Breast epithelium (tissue), 3 donors: ENCODE measurements at regions not wholly inside any gene's neighbourhood (a gene's known extent, or its start where the extent isn't known, plus 50 kb on each side); places are given as distances from the start of the nearest gene placed in this dataset.

Source experiments
- POLR2A ChIP-seq: fragments of 450-650 bp; IDR thresholded peaks from one replicate; pipeline ENCODE4 v1.6.1; 2016; ENCODE audit warnings: antibody characterized with exemption, mild to moderate bottlenecking, moderate library complexity
- POLR2AphosphoS5 ChIP-seq, 3 donors: sonication (generic); formaldehyde crosslinking; IDR thresholded peaks; one replicate each; pipeline ENCODE4 v1.6.1; 2017; ENCODE audit warnings: antibody characterized with exemption in 3 of 3
- TF ChIP-seq, protein P1 (sequence below), 3 donors: fragments of 450-650 bp; IDR thresholded peaks; one replicate each; pipeline ENCODE4 v1.5.1; 2016 to 2017; ENCODE audit warnings: antibody characterized with exemption in 3 of 3, mild to moderate bottlenecking in 3 of 3, moderate library complexity in 3 of 3

DNA sequence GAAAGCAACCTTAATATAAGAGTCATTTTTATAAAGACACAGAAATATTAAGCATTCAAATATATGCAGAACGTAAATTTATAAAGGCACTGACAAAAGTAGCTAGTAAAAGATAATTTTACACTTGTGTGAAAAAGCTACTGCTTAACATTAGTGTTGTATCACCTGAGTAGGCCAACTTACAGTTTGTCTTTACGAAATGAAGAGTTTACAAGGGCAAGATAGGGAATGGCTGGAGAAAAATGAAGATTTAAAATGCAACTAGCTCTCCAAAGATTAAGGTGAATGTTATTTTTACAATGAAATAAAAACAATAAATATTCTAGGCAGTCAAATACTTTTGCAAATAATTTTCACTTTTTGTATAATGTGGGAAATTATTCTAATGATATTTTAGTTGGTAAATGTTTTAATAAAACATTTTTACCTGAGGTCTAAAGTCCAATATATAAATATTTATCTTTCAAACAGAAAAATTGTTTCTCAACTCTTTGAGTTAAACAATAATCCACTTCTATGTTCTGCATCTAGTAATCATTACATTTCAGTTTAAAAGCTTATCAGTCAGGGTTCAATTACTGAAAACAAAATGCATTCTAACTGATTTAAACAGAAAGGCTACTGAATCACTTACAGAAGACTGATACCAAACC, 382.6 kb downstream of the IPMK start:
- TF ChIP-seq, protein P1, sequence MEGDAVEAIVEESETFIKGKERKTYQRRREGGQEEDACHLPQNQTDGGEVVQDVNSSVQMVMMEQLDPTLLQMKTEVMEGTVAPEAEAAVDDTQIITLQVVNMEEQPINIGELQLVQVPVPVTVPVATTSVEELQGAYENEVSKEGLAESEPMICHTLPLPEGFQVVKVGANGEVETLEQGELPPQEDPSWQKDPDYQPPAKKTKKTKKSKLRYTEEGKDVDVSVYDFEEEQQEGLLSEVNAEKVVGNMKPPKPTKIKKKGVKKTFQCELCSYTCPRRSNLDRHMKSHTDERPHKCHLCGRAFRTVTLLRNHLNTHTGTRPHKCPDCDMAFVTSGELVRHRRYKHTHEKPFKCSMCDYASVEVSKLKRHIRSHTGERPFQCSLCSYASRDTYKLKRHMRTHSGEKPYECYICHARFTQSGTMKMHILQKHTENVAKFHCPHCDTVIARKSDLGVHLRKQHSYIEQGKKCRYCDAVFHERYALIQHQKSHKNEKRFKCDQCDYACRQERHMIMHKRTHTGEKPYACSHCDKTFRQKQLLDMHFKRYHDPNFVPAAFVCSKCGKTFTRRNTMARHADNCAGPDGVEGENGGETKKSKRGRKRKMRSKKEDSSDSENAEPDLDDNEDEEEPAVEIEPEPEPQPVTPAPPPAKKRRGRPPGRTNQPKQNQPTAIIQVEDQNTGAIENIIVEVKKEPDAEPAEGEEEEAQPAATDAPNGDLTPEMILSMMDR (IDR thresholded peaks at IDR 0.05): no peak
- TF ChIP-seq POLR2A: no peak
- TF ChIP-seq POLR2AphosphoS5 (IDR thresholded peaks at IDR 0.05): no peak
